ENCODE measurements at regions not wholly inside any gene's neighbourhood (a gene's known extent, or its start where the extent isn't known, plus 50 kb on each side); places are given as distances from the start of the nearest gene placed in this dataset.
A peak's percentile ranks its signal among the peaks of the same experiment; 100 is the strongest.
"Not testable (repeated sequence)": the region's sequence is repeated elsewhere in the genome, so short reads cannot be mapped to it uniquely, and the experiment has no call there.

DNA sequence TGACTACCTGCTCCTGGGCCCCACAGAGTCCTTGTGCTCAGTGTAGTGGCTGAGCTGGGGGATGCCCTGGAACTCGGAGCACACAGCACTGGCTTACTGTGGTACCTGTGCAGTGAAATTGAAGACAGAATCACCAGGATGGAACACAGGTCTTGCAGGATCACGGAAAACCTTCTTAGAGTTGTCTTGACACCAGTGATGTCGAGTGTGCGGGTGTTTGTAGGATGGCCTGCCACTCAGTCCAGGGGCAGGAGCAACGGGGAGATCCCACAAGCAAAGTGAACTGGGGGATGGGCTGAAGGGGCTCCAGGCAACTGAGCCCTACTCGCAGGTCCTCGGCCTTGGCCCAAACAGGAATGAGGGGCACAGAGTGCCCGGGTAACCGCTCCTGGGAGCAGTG is 122.2 kb upstream of the SERF1A start:
- 95% methylated on average over 5 of the region's 9 CpGs; no CpG with 5 or more reads in 1 of the 2 donors for WGBS, 2 donors
- peak in 1 of 2 donors; percentile 45 for DNase-seq (ENCODE audit: low spot score in 2 of 2)
- H3K4me3 ChIP-seq (ENCODE audit: low read depth, poor library complexity, severe bottlenecking); intact Hi-C loops (cut with DNase I; ENCODE audit: low total_unique reads): not testable (repeated sequence)
